ENCODE measurements at regions not wholly inside any gene's neighbourhood (a gene's known extent, or its start where the extent isn't known, plus 50 kb on each side); places are given as distances from the start of the nearest gene placed in this dataset.

DNA sequence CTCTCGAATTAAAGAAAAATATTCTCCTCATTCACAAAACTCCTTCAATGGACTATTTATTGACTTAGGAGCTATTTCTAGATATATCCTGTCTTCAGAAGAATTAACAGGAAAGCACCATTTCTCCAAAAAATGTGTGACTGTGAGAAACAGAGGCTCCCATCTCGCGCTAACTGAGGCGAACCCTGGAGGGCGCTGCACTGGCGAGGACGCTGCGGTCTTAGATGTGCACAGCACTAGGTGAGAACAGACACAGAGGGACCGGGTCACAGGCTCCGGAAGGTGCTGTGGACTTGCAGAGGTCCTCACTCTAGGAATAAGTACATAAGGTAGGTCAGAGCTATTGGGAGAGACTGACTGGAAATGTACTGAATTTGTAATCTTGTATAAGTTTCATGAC is 229.7 kb upstream of the SLC35G4 start:
- TF ChIP-seq, protein P1, sequence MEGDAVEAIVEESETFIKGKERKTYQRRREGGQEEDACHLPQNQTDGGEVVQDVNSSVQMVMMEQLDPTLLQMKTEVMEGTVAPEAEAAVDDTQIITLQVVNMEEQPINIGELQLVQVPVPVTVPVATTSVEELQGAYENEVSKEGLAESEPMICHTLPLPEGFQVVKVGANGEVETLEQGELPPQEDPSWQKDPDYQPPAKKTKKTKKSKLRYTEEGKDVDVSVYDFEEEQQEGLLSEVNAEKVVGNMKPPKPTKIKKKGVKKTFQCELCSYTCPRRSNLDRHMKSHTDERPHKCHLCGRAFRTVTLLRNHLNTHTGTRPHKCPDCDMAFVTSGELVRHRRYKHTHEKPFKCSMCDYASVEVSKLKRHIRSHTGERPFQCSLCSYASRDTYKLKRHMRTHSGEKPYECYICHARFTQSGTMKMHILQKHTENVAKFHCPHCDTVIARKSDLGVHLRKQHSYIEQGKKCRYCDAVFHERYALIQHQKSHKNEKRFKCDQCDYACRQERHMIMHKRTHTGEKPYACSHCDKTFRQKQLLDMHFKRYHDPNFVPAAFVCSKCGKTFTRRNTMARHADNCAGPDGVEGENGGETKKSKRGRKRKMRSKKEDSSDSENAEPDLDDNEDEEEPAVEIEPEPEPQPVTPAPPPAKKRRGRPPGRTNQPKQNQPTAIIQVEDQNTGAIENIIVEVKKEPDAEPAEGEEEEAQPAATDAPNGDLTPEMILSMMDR (IDR thresholded peaks at IDR 0.05): no peak
- TF ChIP-seq ZFX (IDR thresholded peaks at IDR 0.05; ENCODE audit: borderline replicate concordance): no peak

Data from 22Rv1 (cell line).